Lung (tissue), 11 donors: ENCODE measurements at regions not wholly inside any gene's neighbourhood (a gene's known extent, or its start where the extent isn't known, plus 50 kb on each side); places are given as distances from the start of the nearest gene placed in this dataset.

Source experiments
- ATAC-seq: fragments of 200-7000 bp; cut with Tn5 transposase; one replicate; pipeline ENCODE4 v1.9.1; 2020; ENCODE audit warnings: moderate number of reproducible peaks; ENCODE audit not compliant: insufficient read depth, low FRiP score
- DNase-seq, 3 donors: peaks; one replicate each; pipeline ENCODE4 v3.0.0-alpha.2; 2013 to 2017
- H3K27ac ChIP-seq, 2 donors: one replicate each; pipeline ENCODE4 v1.5.1; 2013; ENCODE audit warnings: mild to moderate bottlenecking in 2 of 2, moderate library complexity in 2 of 2, control low read depth in 1 of 2, inconsistent platforms in 1 of 2, low read depth in 1 of 2, low read length in 1 of 2
- H3K27me3 ChIP-seq, 3 donors: one replicate each; pipeline ENCODE4 v1.5.1; 2013; ENCODE audit warnings: low read length in 2 of 3; ENCODE audit not compliant: control insufficient read depth in 3 of 3, insufficient read depth in 3 of 3
- H3K36me3 ChIP-seq, 4 donors: one replicate each; pipeline ENCODE4 v1.5.1; 2013; ENCODE audit warnings: low read length in 4 of 4, mild to moderate bottlenecking in 1 of 4, moderate library complexity in 1 of 4; ENCODE audit not compliant: control insufficient read depth in 4 of 4, insufficient read depth in 4 of 4
- H3K4me1 ChIP-seq, 5 donors: one replicate each; pipeline ENCODE4 v1.5.1; 2013; ENCODE audit warnings: low read length in 5 of 5, mild to moderate bottlenecking in 2 of 5, moderate library complexity in 1 of 5; ENCODE audit not compliant: control insufficient read depth in 5 of 5, insufficient read depth in 5 of 5
- H3K4me3 ChIP-seq: one replicate; pipeline ENCODE4 v1.5.1; 2013; ENCODE audit warnings: mild to moderate bottlenecking, control low read depth, moderate library complexity
- H3K9ac ChIP-seq, 2 donors: one replicate each; pipeline ENCODE4 v1.5.1; 2013; ENCODE audit warnings: low read length in 2 of 2, control low read depth in 1 of 2; ENCODE audit not compliant: insufficient read depth in 1 of 2
- H3K9me3 ChIP-seq, 4 donors: one replicate each; pipeline ENCODE4 v1.5.1; 2013; ENCODE audit warnings: low read length in 3 of 4, mild to moderate bottlenecking in 1 of 4, moderate library complexity in 1 of 4; ENCODE audit not compliant: control insufficient read depth in 4 of 4, insufficient read depth in 3 of 4
- CTCF ChIP-seq: IDR thresholded peaks from 2 replicates; pipeline ENCODE4 v1.5.1; 2012; ENCODE audit warnings: mild to moderate bottlenecking; ENCODE audit errors: control extremely low read depth, extremely low read depth
- WGBS, 2 donors: extraction: QIAGEN DNeasy Blood & Tissue Kit; methylation state at CpG; one replicate each; pipeline ENCODE4 v1.1.7; 2013; 5-methylcytosine and 5-hydroxymethylcytosine counted together
- donor health status: control.
- donor health status: control.
- donor health status: Bipolar disorder and iron deficiency.
- donor health status: healthy.
- donor health status: DM: yes; HTN: yes; CAD: no.

- Histone ChIP-seq H3K27me3 (peaks cover 0 to 10% (median 0%) of the 10 kb centered on the region in 3 donors), H3K9me3 (peaks cover 0 to 5% (median 0%) of the 10 kb centered on the region in 4 donors), H3K27ac (no peak overlapping the region), H3K4me3 (no peak overlapping the region), H3K4me1 (no peaks in the 10 kb centered on the region), H3K36me3 (no peaks in the 10 kb centered on the region), H3K9ac (no peak overlapping the region)
- 59 to 65% methylated on average over 3 of the region's 3 CpGs for WGBS, 2 donors
- ATAC-seq (no peak), DNase-seq (no peak)
- no peak for TF ChIP-seq CTCF
Observed at GRCh38 chr20:56840716-56841261, 211.7 kb downstream of the TFAP2C start.

GRCh38 chr20:56841346-56841908, 212.3 kb downstream of the TFAP2C start:
- Histone ChIP-seq H3K36me3 (no peaks in the 10 kb centered on the region), H3K27ac (no peak overlapping the region), H3K4me1 (no peaks in the 10 kb centered on the region), H3K4me3 (no peak overlapping the region), H3K9me3 (peaks cover 0 to 2% (median 0%) of the 10 kb centered on the region in 4 donors), H3K9ac (no peak overlapping the region), H3K27me3 (peaks cover 0 to 5% (median 0%) of the 10 kb centered on the region in 3 donors)
- no peak for TF ChIP-seq CTCF
- DNase-seq = no peak
- 46 to 54% methylated on average over 6 of the region's 6 CpGs for WGBS, 2 donors
- no peak for ATAC-seq

GRCh38 chr20:56842056-56842455, 212.9 kb downstream of the TFAP2C start:
- H3K27me3 ChIP-seq = peaks cover 0 to 6% (median 0%) of the 10 kb centered on the region in 3 donors
- TF ChIP-seq CTCF = no peak
- no peaks in the 10 kb centered on the region for H3K4me1 ChIP-seq
- H3K27ac ChIP-seq = no peak overlapping the region
- H3K4me3 ChIP-seq = no peak overlapping the region
- no peak overlapping the region for H3K9ac ChIP-seq
- no peak for DNase-seq
- 90 to 91% methylated on average over 9 of the region's 9 CpGs for WGBS, 2 donors
- H3K36me3 ChIP-seq = no peaks in the 10 kb centered on the region
- peaks cover 0 to 2% (median 0%) of the 10 kb centered on the region in 4 donors for H3K9me3 ChIP-seq
- no peak for ATAC-seq
